Posterior vena cava (tissue), 2 donors: ENCODE measurements at regions not wholly inside any gene's neighbourhood (a gene's known extent, or its start where the extent isn't known, plus 50 kb on each side); places are given as distances from the start of the nearest gene placed in this dataset.
A peak's percentile ranks its signal among the peaks of the same experiment; 100 is the strongest.
"Not testable (repeated sequence)": the region's sequence is repeated elsewhere in the genome, so short reads cannot be mapped to it uniquely, and the experiment has no call there.

Source experiments
- DNase-seq: peaks from one replicate; pipeline ENCODE4 v3.0.0-alpha.2; 2020; ENCODE audit warnings: low spot score
- intact Hi-C, 2 donors: fragments of 100-400 bp; cut with DNase I; formaldehyde crosslinking; loops; one replicate each; pipeline versions ENCODE4 v1.14.1 to v1.14.2; 2022 to 2023
- donor health status: DM: yes; HTN: yes; CAD: no.
- donor health status: DM: yes; HTN: yes; CAD: no.

GRCh38 chr17:73900516-73900915 is 256.3 kb upstream of the SDK2 start:
- intact Hi-C loops, result no loop called here
- no peak for DNase-seq

- DNase-seq, result no peak
- intact Hi-C loops, result no loop called here
Observed at GRCh38 chr17:73901249-73901648, 257.0 kb upstream of the SDK2 start.

GRCh38 chr17:73901661-73902415 is 257.6 kb upstream of the SDK2 start:
- intact Hi-C loops, result no loop called here
- peak; percentile 84 for DNase-seq

DNA sequence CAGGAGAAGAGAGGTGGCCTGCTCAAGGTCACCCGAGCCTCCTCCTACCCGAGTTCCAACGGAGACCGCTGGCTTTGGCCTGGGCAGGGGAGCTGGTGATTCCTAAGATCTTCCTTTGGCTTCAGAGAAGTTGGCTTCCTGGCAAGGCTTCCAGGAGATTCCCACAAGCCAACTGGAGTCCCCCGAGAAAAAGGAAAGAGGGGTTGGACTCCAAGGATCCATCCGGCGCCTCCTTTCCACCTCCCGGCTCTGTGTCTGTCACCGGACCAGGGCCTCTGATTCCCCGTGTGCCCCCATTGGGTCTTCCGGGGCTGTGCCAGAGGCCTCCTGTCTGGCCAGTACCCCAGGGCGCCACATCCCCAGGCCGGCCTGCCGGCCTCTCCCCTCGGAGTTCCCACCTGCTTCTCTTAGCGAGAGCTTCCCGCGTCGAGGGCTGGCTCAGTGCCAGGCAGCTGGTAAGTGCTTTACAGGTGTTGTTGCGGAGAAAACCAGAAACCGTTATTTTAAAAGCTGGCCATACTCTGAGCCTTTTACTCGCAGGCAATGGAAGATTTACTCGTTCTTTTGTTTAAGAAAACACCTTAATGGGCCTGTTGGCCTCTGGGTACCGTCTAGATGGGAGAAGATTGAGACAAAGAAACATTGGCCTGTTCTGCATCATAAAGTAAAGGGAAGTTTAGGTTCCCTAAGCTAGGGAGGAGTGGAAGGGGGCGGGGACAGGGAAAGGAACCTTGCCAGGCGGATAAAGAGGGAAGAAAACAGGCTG is 258.4 kb upstream of the SDK2 start:
- intact Hi-C loops, result no loop called here
- DNase-seq, result no peak

DNA sequence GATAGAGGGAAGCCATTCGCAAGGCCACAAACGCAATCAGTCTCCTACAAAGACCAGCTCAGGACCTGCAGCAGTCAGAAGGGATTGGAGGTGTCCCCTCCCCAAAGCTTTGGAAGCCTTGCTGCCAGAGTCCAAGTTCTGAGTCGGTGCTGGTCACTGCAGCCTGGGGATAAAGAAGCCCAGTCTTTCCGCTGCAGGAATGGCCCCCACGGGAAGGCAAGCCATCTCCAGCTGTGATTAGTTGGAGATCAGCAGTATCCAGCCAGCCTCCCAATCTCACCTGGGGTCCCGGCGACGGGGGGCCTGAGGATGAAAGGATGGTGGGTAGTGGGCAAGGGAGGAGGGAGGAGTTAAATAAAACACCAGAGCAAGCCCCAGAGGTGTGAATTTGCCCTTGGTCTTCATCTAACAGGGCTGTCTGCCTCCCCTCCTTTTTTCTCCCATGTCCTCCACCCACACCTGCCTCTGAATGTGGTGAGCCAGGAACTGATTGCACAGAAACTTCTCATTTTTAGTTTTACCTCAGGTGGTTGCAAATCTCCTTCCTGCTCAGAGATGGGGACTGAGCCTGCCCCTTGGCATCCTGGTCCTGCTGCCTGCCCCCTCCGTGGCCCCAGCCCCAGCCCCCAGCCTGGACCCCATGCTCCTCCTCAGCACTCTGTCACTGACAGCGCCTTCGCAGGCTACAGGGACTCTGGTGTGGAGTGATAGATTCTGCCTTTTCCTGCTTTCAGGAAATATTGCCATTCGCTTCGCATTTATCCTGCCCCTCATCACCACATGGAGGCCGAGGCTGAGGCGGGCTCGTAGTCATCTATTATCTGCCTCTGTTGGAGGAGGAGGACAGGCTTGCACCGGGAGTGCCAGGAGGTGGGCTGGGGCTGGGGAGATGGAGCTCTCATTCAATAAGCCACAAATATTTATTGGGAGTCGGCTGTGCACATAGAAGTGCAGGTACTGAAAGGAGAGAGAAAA is 262.9 kb upstream of the SDK2 start:
- intact Hi-C loops, result no loop called here
- no peak for DNase-seq

DNA sequence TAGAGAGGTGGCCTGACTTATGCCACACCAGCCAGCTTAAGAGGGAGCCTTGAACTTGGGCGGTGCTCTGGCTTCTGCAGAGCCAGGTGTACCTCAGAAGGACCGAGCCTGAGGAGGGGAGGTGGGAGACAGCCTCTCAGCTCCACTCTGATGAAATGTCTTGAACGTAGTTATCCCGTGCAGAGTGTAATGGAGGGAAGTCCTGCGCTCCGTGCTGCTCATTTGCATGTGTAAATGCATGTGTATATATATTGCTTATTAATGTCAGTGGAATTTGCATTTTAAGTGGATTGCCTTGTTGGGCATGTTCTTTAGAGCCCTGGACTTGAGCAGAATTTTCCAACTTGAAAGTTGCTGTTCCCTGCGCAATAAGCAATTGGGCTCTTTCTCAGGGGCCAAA is 264.9 kb upstream of the SDK2 start:
- DNase-seq, result no peak
- intact Hi-C loops, result no loop called here

DNA sequence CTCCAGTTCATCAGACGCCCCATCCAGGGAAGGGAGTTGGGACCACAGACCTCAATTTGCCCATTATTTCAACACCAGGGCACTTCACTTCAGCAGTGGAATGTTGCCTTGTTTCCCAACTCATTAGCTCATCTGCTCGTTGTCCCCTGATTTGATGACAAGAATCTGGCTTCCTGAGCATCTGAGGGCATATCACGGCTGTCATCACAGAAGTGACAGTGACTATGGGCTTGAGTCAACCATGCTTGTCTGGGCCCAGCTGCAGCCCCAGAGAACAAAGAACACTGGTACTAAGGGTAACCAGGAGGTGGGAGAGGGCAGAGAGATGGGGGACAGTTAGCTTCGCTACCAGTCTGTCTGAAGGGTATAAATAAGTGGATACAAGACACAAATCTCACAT is 266.0 kb upstream of the SDK2 start:
- DNase-seq, result no peak
- intact Hi-C loops, result no loop called here

GRCh38 chr17:73910821-73911515 is 266.7 kb upstream of the SDK2 start:
- DNase-seq, result no peak
- intact Hi-C loops, result no loop called here

DNA sequence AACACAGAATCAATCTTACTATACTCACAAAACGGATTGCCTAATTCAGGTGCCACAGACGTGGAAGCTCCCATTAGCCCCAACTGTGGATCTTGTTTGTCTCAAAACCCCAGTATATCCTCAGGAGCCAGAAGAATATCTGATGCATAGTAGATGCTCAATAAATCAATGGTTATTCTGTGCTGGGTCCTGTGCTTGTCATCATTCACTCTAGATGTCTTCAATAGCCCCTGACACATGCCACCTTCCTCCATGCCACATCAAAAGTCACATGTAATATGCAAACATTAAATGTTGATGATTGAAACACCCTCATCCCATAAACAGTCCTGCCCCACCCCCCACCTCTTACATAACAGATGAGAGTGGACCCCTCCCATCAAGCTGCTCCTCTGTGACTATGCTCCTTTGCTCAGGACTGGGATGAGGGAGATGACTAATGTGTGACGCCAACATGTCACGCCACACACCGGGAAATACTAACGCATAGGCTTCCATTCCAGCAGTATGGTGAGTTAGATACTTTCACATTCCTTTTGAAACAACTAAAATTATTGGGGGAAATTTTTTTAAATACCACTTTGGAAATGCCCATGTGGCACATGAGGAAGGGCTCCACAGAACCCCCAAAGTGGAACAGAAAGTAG is 267.6 kb upstream of the SDK2 start:
- intact Hi-C loops, result no loop called here
- DNase-seq, result no peak

- no peak for DNase-seq
- intact Hi-C loops, result no loop called here
Observed at GRCh38 chr17:73912373-73912746, 268.1 kb upstream of the SDK2 start.

GRCh38 chr17:73914536-73915274 is 270.5 kb upstream of the SDK2 start:
- no peak for DNase-seq
- intact Hi-C loops, result no loop called here

DNA sequence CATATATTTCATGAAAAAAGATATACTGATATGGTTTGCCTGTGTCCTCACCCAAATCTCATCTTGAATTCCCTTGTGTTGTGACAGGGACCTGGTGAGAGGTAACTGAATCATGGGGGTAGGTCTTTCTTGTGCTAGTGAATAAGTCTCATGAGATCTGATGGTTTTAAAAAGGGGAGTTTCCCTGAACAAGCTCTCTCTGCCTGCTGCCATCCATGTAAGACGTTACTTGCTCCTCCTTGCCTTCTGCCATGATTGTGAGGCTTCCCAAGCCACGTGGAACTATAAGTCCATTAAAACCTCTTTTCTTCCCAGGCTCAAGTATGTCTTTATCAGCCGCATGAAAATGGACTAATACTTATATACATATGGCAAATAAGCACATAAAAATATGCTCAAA is 274.8 kb upstream of the SDK2 start:
- intact Hi-C loops, DNase-seq: not testable (repeated sequence)

- no peak for DNase-seq
- intact Hi-C loops, result no loop called here
Observed at GRCh38 chr17:73921306-73921705, 277.1 kb upstream of the SDK2 start.

GRCh38 chr17:73924114-73924908 is 279.2 kb upstream of the RPL38 start:
- intact Hi-C loops, result no loop called here
- DNase-seq, result no peak

DNA sequence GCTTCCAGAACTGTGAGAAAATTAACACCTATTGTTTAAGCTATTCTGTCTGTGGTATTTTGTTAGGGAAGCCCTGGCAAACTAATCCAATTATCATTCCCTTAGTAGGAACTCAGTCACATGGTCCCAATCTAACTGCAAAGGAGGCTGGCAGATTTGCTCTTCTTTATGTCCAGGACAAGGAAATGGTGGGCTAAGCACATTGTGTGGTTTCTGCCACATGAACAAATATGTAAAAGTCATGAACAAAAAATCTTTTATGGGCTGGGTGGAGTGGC is 278.6 kb upstream of the RPL38 start:
- no peak for DNase-seq
- intact Hi-C loops, result no loop called here

DNA sequence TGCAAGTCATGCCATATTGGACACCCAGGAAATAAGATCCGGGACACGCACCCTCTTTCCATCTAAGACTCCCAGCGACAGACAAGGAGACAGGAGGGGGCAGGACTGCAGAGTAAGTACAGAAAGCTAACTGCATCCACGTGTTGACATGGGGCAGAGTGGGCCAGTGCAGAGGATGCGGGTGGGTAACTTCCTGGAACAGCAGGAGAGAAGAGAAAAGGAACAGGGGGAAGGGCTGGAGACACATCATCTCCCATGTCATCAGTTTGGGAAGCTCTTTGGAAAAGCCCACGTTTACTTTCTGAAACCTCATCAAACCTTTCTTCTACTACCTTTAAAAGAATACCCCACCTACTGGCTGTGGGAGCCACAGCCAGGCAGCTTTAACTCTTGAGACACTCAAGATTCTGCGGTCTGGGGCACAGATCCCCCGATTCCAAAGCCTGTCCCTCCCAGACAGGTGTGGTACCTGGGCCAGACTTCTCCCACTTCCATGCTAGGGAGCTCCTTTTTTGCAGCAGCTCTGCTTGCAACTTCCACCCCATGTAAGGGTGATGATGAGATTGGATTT is 273.5 kb upstream of the RPL38 start:
- no peak for DNase-seq
- intact Hi-C loops, result no loop called here

GRCh38 chr17:73932216-73932749 is 271.2 kb upstream of the RPL38 start:
- no peak for DNase-seq
- intact Hi-C loops, result no loop called here
